Left hindlimb (tissue), 1 donor: ENCODE measurements at regions not wholly inside any gene's neighbourhood (a gene's known extent, or its start where the extent isn't known, plus 50 kb on each side); places are given as distances from the start of the nearest gene placed in this dataset.
"Not testable (repeated sequence)": the region's sequence is repeated elsewhere in the genome, so short reads cannot be mapped to it uniquely, and the experiment has no call there.

Source experiments
- DNase-seq: peaks from one replicate; pipeline ENCODE4 v3.0.0-alpha.2; 2018

- DNase-seq, result no peak
Measured at GRCh38 chr18:6537475-6537874, 122.8 kb upstream of the L3MBTL4 start.

- not testable (repeated sequence) for DNase-seq
Measured at GRCh38 chr18:6541131-6541679, 126.5 kb upstream of the L3MBTL4 start.

DNA sequence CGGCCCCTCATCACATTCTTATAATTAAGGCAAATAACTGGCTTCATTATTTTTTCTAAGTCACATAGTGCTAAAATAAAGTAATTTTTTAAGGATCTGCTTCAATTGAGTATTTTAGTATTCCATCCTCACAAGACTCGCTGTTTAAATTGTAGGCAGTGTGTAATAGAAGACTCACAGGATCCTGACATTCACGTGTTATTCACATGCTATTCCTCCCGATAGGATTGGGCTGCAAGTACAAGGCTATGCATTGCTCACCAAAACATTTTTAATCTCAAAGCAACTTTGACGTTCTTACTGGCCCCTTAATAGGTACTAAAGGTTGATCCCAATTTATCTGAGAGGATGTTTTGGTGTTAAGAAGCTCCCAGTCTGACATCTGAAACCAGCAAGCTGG, 127.6 kb upstream of the L3MBTL4 start:
- no peak for DNase-seq

GRCh38 chr18:6543330-6543908, 128.7 kb upstream of the L3MBTL4 start:
- no peak for DNase-seq

- no peak for DNase-seq
Measured at GRCh38 chr18:6546229-6546628, 131.5 kb upstream of the L3MBTL4 start.

DNA sequence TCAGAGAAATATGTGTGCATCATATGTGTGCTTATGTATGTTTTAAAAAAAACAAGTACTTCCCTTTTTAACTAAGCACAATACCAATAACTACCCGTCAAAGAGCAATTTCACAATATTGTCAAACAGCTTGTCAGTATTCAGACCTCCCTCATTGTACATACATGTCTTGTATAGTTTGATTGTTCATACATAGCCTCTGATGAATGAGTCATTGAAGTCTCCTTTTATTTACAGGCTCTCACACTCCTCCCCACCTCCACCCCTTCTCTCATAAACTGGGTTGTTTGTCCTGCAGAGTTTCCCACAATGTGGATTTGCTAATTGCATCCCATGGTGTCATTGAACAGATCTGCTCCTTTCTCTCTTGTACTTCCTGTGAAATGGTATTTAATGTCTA, 132.8 kb upstream of the L3MBTL4 start:
- DNase-seq, result no peak

- no peak for DNase-seq
Measured at GRCh38 chr18:6553234-6553900, 138.7 kb upstream of the L3MBTL4 start.

DNA sequence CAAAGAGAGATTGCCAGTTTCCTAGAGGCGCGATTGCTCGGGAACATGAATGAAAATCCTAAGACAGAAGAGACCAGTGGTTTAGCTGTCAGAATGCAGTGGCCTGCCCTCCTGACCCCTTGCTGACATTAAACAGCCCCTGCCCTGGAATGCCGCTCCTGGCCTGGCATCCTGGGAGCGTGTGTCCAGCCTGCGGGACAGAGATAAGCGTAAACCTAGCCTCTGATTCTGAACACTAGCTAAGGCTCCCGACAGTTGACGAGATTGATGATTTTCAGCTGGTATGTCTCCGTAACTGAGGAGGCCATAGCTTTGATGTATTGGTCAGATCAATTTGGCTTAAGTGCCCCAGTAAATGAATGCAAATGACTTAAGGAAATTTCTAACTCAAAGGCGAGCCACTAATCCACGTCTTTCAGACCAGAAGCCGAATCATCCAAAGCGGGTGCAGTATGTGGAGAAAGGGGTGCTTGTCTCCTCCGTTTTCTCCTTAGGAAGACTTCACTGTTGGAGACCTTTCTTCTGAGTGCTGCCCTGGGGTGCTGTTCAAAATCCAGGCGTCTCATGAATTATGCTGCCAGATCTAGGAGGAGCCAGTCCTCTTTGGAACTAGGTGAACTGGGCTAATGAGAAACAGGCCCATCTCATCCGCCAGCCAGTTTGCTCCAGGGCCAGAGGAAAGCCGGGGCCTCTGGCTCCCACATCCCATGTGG, 142.5 kb upstream of the L3MBTL4 start:
- DNase-seq, result peak; percentile 41

DNA sequence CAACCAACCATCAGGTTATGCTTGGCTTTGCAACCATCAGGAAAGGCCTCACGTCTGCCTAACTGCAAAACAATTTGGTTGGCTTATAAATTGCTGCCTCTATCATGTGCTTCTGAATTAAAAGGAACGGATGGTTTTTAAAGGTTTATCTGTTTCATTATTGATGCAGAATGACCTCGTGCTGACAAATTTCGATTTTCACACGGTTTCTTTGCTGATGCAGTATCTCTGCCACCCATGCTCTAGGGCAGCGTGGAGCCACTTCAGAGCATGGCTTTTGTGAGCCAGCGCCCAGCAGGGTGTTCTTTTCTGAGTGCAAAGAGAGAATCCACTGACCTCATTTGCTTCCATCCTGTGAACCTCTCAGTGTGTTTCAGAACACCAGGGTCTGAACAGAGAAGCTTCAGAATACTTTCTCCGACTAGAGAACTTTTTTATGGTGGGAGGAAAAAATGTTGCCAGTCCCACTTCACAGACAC, 143.1 kb upstream of the L3MBTL4 start:
- DNase-seq, result no peak

DNA sequence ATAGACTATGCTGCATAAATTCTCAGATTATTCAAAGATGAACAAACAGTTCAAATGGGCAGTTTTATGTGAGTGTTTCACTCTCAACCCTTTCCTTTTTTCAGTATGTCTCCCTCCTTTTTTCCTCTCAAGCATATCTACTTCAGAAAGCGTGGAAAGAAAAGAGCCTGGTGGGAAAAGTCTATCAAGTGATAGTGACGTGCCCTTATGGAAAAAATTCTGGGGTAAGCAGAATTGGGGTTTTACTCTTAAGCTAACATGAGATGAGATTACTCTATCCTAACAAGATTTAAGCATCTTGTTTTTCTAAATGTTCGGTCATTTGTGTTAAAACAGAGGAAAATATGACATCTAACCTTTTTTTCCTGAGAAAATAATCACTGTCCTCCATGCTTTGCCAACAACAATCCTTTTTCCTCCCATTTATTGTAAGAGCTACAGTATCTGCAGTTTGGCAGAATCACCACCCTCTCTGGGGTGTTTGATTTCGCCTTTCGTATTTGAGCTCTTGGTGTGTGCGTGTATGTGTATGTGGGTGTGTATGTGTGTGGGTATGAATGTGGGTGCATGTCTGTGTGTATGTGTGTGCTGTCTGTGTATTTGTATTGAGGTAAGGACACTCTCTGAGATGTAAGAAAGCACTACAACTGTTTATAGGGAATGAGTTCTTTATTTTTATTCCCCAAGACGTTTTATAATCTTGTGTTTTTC, 143.9 kb upstream of the L3MBTL4 start:
- DNase-seq, result no peak

DNA sequence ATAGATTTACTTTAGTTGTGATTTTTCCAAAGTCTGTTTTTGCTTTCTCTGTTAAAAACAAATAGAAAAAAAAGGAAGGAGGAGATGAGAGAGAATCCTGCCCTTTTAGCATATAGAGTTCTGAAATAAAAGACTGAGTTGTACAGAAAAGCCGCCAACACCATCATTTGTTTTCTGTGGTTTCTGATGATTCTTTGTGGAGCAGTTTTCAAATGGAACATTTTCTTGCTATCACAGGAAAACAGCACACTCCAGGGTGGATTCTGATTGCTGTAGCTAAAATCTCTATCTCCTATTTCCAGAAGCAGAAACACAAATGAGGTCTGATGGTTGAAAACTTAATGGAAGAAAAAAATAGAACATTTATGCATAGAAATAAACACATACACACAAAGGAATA, 144.6 kb upstream of the L3MBTL4 start:
- DNase-seq, result no peak

DNA sequence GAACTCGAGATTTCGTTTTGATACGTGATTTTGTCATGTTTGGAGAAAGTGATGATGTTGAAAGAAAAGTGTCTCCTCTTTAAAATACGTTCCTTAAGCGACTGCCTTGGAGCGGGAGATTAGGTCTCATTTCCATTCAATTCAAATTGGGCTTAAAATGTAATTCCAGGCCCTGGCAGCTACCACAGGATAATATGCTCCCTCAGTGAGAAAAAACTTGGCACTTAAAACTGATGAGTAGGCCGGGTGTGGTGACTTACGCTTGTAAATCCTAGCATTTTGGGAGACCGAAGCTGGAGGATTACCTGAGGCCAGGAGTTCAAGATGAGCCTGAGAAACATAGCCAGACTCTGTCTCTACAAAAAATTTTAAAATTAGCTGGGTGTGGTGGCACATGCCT, 146.3 kb upstream of the L3MBTL4 start:
- no peak for DNase-seq

GRCh38 chr18:6561420-6561861, 146.7 kb upstream of the L3MBTL4 start:
- no peak for DNase-seq

DNA sequence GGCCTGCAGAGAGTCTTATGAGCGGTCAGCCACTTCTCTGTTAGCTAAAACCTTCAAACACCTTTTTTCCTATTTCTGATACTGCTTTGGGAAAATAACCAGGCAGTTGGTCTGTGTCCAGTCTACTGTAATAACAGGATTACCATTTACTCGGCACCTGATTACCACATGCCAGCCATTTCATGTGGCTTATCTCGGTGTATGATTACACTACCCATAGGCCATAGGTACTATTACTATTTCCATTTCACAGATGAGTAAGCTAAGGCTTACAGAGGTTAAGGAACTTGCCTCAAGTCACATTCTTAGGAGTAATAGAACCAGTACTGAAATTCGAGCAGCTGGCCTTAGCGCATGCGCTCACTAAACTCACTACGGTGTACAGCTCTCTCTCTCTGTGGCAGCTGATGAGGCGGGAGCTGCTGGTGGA, 147.2 kb upstream of the L3MBTL4 start:
- no peak for DNase-seq

GRCh38 chr18:6563896-6564295, 149.2 kb upstream of the L3MBTL4 start:
- DNase-seq, result no peak

DNA sequence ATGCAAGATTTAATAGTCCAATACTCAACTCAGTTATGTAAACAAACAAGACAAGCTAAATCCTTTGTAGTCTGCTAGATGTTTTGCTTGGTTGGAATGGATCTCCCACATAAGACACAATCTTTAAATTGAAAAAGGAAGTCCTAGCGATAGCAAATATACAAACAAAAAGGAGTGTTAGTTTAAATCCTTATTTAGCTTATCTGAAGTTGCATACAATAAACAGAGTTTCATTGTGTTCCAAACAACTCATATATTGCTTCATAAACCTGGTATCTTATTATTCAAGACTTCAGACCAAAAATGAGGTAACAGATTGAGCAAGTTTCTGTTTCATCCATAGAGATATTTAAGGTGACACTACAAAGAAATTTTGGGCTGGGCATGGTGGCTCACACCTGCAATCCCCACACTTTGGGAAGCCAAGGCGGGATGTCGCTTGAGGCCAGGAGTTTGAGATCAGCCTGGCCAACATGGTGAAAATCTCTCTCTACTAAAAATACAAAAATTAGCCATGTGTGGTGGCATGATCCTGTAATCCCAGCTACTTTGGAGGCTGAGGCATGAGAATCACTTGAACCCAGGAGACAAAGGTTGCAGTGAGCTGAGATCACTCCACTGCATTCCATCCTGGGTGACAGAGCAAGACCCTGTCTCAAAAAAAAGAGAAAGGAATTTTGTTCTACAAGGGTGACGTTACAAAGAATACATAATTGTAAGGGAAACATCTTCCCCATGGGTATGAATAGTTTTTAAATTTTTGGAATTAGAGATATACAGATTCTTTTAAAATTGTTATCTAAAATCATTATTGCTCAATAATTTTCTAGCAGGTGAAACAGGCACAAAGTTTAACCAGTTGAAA, 150.5 kb upstream of the L3MBTL4 start:
- no peak for DNase-seq

- DNase-seq, result no peak
Measured at GRCh38 chr18:6565815-6566081, 151.0 kb upstream of the L3MBTL4 start.

DNA sequence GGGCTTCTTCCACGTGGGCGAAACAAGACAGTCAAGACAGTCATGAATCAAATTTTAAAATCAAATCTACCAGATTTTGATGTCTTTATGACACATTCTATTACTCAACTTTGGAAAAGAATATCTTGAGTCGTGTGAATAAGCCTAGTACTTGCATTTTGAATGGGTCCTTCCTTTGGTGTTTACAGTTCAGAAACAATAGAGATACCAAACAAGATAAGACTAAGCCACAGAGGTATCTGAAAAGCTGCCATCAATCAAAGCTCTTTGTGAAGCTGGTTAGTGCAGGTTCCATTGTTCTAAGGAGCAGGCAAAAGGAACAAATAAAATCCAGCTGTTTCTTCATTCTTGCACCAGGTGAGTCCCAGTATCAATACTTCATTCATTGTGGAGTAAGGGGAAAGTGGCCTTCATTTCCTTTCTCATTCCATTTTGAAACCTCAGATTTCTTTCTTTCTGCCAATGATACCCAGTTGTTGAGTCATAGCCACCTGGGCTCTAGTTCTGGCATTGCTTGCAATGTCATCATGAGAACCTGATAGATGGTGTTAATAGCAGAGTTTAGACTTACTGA, 151.7 kb upstream of the L3MBTL4 start:
- DNase-seq, result no peak

GRCh38 chr18:6569813-6570212, 155.1 kb upstream of the L3MBTL4 start:
- no peak for DNase-seq

DNA sequence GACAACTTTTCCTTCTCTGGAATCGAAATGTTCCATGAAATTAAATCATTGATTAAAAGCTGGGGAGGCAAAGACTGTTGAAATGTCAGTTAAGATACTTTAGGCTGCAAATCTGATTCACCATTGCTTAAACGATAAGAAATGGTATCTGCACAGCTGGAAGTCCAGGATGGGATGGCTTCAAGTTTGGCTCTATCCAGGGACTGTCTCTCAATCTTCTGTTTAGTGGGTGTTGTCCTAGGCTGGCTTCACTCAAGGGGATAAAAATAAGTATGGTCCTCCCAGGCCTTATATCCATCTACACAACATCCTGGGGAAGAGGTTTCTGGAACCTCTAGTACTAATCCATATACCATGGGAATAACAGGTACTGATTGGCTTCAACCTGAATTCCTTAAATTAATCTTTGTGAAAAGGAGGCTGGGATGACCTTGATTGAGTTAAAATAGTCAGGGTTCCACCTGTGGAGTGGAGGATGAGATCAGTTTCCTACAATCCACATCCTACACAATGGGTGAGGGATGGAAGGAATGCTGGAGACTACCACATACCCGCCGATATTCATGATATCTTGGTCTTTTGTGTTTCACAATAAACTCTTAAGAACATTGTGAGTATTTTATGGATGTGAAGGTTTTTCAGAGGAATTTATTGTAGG, 156.0 kb upstream of the L3MBTL4 start:
- no peak for DNase-seq

DNA sequence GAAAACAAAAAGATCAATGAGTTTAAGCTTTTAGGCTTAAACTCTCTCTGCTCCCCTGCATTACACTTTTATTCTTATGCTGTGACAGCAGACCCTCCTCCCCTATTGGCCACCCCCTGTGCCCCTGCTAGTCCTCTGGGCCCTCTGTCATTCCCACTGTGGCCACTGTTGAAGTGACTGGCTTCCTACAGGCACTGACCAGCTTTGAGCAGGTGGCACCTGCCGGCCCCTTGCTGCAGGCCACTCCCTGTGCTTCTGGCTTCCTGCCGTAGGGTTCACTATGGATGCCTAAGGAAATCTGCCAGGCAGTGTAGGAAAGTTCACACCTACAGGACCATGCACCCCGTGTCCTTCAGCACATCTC, 156.5 kb upstream of the L3MBTL4 start:
- no peak for DNase-seq

DNA sequence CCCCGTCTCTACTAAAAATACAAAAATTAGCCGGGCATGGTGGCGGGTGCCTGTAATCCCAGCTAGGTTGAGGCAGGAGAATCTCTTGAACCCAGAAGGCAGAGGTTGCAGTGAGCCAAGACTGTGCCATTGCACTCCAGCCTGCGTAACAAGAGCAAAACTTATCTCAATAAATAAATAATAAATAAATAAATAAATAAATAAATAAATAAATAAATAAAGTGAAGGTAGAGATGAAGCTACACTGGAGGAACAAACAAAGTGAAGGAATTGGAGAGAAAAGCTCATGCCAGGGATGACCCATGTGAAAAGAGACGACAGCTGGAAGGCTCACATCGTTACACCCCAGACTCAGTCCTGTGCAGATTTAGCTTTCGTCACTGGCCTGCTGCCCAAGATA, 157.3 kb upstream of the ARHGAP28 start:
- not testable (repeated sequence) for DNase-seq
